T-cell (primary cell): ENCODE measurements at regions not wholly inside any gene's neighbourhood (a gene's known extent, or its start where the extent isn't known, plus 50 kb on each side); places are given as distances from the start of the nearest gene placed in this dataset.

ENCODE experiments used
- ATAC-seq, 4 experiments: fragments of 200-7000 bp in 3 of 4; fragments of 150-1000 bp in 1 of 4; cut with Tn5 transposase; replicated peaks in 1 of 4; 1 replicate in 3 of 4; 2 replicates in 1 of 4; pipeline ENCODE4 v1.10.0; 2021; ENCODE audit warnings: moderate library complexity in 3 of 4, mild to moderate bottlenecking in 2 of 4, moderate number of reproducible peaks in 1 of 4
- CTCF ChIA-PET, 2 donors: fragments of 300-600 bp; sonication (Branson Sonifier 250); formaldehyde crosslinking; loops; one replicate each; lab custom pipeline; 2022; ENCODE audit warnings: antibody characterized with exemption in 2 of 2; lab: Charles Lee
- POLR2A ChIA-PET, 2 donors: fragments of 300-600 bp; sonication (Branson Sonifier 250); formaldehyde crosslinking; loops; one replicate each; lab custom pipeline; 2022; ENCODE audit warnings: antibody characterized with exemption in 2 of 2; lab: Charles Lee
- DNase-seq, 35 experiments: peaks; one replicate each; pipeline versions ENCODE4 v3.0.0 to v3.0.0-alpha.2; 2013 to 2023
- H3K27ac ChIP-seq: one replicate; pipeline ENCODE4 v1.5.1; 2013; ENCODE audit warnings: low read length
- H3K27me3 ChIP-seq, 2 experiments: replicated peaks in 1 of 2; 1 replicate in 1 of 2; 2 replicates in 1 of 2; pipeline versions ENCODE4 v1.6.1 to v1.7.0; 2013; ENCODE audit warnings: low read length in 1 of 2, mixed read lengths in 1 of 2; ENCODE audit not compliant: control insufficient read depth in 2 of 2, insufficient read depth in 2 of 2; ENCODE audit errors: extremely low read depth in 1 of 2
- H3K36me3 ChIP-seq, 2 donors: 1 replicate in 1 of 2; 2 replicates in 1 of 2; pipeline versions ENCODE4 v1.6.1 to v1.7.0; 2013; ENCODE audit warnings: low read length in 1 of 2; ENCODE audit not compliant: control insufficient read depth in 2 of 2, insufficient read depth in 1 of 2; ENCODE audit errors: extremely low read depth in 1 of 2
- H3K4me1 ChIP-seq, 2 experiments: 1 replicate in 1 of 2; 2 replicates in 1 of 2; pipeline versions ENCODE4 v1.6.1 to v1.7.0; 2013; ENCODE audit warnings: low read length in 2 of 2, mixed read lengths in 1 of 2; ENCODE audit not compliant: insufficient read depth in 2 of 2, control insufficient read depth in 1 of 2; ENCODE audit errors: extremely low read depth in 1 of 2
- H3K4me3 ChIP-seq, 2 donors: 1 replicate in 1 of 2; 2 replicates in 1 of 2; pipeline versions ENCODE4 v1.5.1 to v1.7.0; 2013; ENCODE audit warnings: mild to moderate bottlenecking in 2 of 2, low read length in 1 of 2, moderate library complexity in 1 of 2; ENCODE audit not compliant: control insufficient read depth in 1 of 2; ENCODE audit errors: extremely low read depth in 1 of 2
- H3K9me3 ChIP-seq: 2 replicates; pipeline ENCODE4 v1.7.0; 2013
- H3K27ac Mint-ChIP-seq, 2 donors: one replicate each; pipeline ENCODE4 v1.8.0; 2020 to 2021; ENCODE audit warnings: mild to moderate bottlenecking in 2 of 2, mixed read lengths in 2 of 2
- H3K27me3 Mint-ChIP-seq, 2 donors: one replicate each; pipeline ENCODE4 v1.8.0; 2021 to 2022; ENCODE audit warnings: mixed read lengths in 2 of 2
- H3K36me3 Mint-ChIP-seq: one replicate; pipeline ENCODE4 v1.8.0; 2021; ENCODE audit warnings: mixed read lengths
- H3K4me1 Mint-ChIP-seq, 3 donors: one replicate each; pipeline ENCODE4 v1.8.0; 2020 to 2022; ENCODE audit warnings: mixed read lengths in 3 of 3, mild to moderate bottlenecking in 1 of 3
- H3K4me3 Mint-ChIP-seq, 3 donors: one replicate each; pipeline ENCODE4 v1.8.0; 2020 to 2022; ENCODE audit warnings: mild to moderate bottlenecking in 3 of 3, mixed read lengths in 3 of 3, moderate library complexity in 3 of 3
- H3K9me3 Mint-ChIP-seq, 3 donors: one replicate each; pipeline ENCODE4 v1.8.0; 2020 to 2022; ENCODE audit warnings: mixed read lengths in 3 of 3
- WGBS: methylation state at CpG from one replicate; pipeline ENCODE4 v1.1.5; 2013; ENCODE audit warnings: missing lambda C conversion rate; ENCODE audit not compliant: insufficient coverage; 5-methylcytosine and 5-hydroxymethylcytosine counted together

DNA sequence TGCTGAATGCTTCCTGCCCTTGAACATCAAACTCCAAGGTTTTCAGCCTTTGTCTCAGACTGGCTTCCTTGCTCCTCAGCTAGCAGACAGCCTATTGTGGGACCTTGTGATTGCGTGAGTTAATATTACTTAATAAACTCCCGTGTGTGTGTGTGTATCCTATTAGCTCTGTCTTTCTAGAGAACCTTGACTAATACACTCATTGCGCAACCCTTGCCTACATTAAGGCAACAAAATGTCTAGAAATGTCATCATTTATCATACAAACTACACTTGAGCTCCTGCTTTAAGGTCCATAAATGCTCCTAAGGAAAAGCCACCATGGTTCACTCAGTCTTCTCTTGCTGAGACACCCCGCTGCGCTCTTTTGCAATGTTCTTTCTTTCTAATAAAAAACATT is 2861.0 kb downstream of the PCDH9 start:
- Mint-ChIP-seq H3K4me3 (no peak overlapping the region), H3K9me3 (peaks cover 24 to 32% (median 25%) of the 10 kb centered on the region in 3 donors), H3K27me3 (no peaks in the 10 kb centered on the region), H3K36me3 (no peaks in the 10 kb centered on the region), H3K4me1 (no peaks in the 10 kb centered on the region), H3K27ac (no peak overlapping the region)
- no peaks in the 10 kb centered on the region for H3K36me3 ChIP-seq
- DNase-seq, result no peak
- WGBS, result no CpG with 5 or more reads among the region's 5 CpGs
- no peak for ATAC-seq
- H3K27me3 ChIP-seq, result no peaks in the 10 kb centered on the region
- no peaks in the 10 kb centered on the region for H3K4me1 ChIP-seq
- CTCF ChIA-PET, result no interaction called here
- no peaks in the 10 kb centered on the region for H3K9me3 ChIP-seq
- H3K4me3 ChIP-seq, result no peak overlapping the region
- H3K27ac ChIP-seq, result no peak overlapping the region
- POLR2A ChIA-PET, result no interaction called here

- no peaks in the 10 kb centered on the region for H3K27me3 ChIP-seq
- no peak overlapping the region for H3K4me3 Mint-ChIP-seq
- ChIA-PET POLR2A (no interaction called here), CTCF (no interaction called here)
- DNase-seq (no peak), ATAC-seq (no peak)
- H3K36me3 ChIP-seq, result no peaks in the 10 kb centered on the region
- H3K4me1 ChIP-seq, result no peaks in the 10 kb centered on the region
- H3K4me3 ChIP-seq, result no peak overlapping the region
- no peaks in the 10 kb centered on the region for H3K36me3 Mint-ChIP-seq
- no peaks in the 10 kb centered on the region for H3K4me1 Mint-ChIP-seq
- WGBS, result no CpG with 5 or more reads among the region's 2 CpGs
- no peak overlapping the region for H3K27ac Mint-ChIP-seq
- H3K27ac ChIP-seq, result no peak overlapping the region
- no peaks in the 10 kb centered on the region for H3K27me3 Mint-ChIP-seq
- peaks cover 2% of the 10 kb centered on the region for H3K9me3 ChIP-seq
- peaks cover 7 to 28% (median 11%) of the 10 kb centered on the region in 3 donors for H3K9me3 Mint-ChIP-seq
Measured at GRCh38 chr13:64362564-64362963, 2867.6 kb downstream of the PCDH9 start.

DNA sequence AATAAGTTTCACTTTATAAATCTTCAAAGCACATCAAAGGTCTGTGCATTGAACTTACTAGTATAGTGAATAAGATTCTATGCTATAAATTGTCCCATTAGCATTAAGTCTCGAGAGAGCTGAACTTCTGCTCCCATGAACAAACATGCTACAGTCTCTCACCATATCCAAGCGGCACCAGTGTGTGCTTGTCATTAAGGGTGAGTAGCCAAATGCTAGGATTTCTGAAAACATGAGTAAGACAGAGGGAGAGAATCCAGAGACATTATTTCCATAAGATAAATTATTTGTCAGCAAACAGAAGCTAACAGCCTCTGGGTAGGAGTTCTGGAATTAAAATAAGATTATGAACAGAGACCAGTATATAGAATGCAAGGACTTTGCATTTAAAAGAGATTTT is 2882.5 kb downstream of the PCDH9 start:
- WGBS, result no CpG with 5 or more reads among the region's 2 CpGs

GRCh38 chr13:64339373-64340063 is 2890.6 kb downstream of the PCDH9 start:
- Mint-ChIP-seq H3K36me3 (no peaks in the 10 kb centered on the region), H3K27ac (no peak overlapping the region), H3K9me3 (peaks cover 5 to 14% (median 5%) of the 10 kb centered on the region in 3 donors), H3K4me1 (no peaks in the 10 kb centered on the region), H3K27me3 (no peaks in the 10 kb centered on the region), H3K4me3 (no peak overlapping the region)
- H3K9me3 ChIP-seq, result no peaks in the 10 kb centered on the region
- ATAC-seq, result no peak
- H3K36me3 ChIP-seq, result no peaks in the 10 kb centered on the region
- POLR2A ChIA-PET, result no interaction called here
- CTCF ChIA-PET, result no interaction called here
- H3K4me1 ChIP-seq, result no peaks in the 10 kb centered on the region
- 80% methylated on average over 3 of the region's 8 CpGs for WGBS
- no peak overlapping the region for H3K4me3 ChIP-seq
- H3K27me3 ChIP-seq, result no peaks in the 10 kb centered on the region
- no peak overlapping the region for H3K27ac ChIP-seq
- DNase-seq, result no peak

More for the DNA sequence above, 2882.5 kb downstream of the PCDH9 start:
- no peak for ATAC-seq
- no peaks in the 10 kb centered on the region for H3K36me3 Mint-ChIP-seq
- ChIA-PET POLR2A (no interaction called here), CTCF (interaction anchor here in 1 of 2 donors (1.0 kb wide), 1 partner anchor 28 kb away, joined by 5 read pairs; no protein-coding TSS in a partner anchor)
- H3K4me3 ChIP-seq, result no peak overlapping the region
- no peaks in the 10 kb centered on the region for H3K4me1 Mint-ChIP-seq
- no peaks in the 10 kb centered on the region for H3K27me3 ChIP-seq
- DNase-seq, result no peak
- peaks cover 10 to 16% (median 10%) of the 10 kb centered on the region in 3 donors for H3K9me3 Mint-ChIP-seq
- no peaks in the 10 kb centered on the region for H3K4me1 ChIP-seq
- H3K27ac ChIP-seq, result no peak overlapping the region
- no peaks in the 10 kb centered on the region for H3K9me3 ChIP-seq
- no peaks in the 10 kb centered on the region for H3K27me3 Mint-ChIP-seq
- no peaks in the 10 kb centered on the region for H3K36me3 ChIP-seq
- H3K4me3 Mint-ChIP-seq, result no peak overlapping the region
- no peak overlapping the region for H3K27ac Mint-ChIP-seq

DNA sequence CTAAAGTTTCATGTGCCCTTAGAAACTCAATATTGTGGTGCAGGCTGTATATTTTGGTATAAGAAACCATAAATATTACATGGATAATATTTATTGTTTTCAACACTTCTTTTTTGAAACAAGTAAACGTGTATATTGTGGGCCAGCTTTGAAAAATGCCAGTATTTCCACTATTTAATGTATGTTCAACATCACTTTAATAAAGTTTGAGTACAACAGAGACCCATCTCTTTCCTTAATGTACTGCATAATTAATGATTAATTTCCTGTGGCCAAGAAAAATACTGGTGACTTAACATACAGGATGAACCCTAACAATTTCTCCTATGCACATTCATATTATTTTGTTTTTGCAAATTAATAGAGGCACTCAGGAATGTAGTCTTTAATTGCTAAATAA is 2891.5 kb downstream of the PCDH9 start:
- Histone ChIP-seq H3K4me3 (no peak overlapping the region), H3K27ac (no peak overlapping the region), H3K27me3 (no peaks in the 10 kb centered on the region), H3K9me3 (no peaks in the 10 kb centered on the region), H3K36me3 (no peaks in the 10 kb centered on the region), H3K4me1 (no peaks in the 10 kb centered on the region)
- Mint-ChIP-seq H3K4me1 (no peaks in the 10 kb centered on the region), H3K27me3 (no peaks in the 10 kb centered on the region), H3K4me3 (no peak overlapping the region), H3K36me3 (no peaks in the 10 kb centered on the region), H3K9me3 (peaks cover 8 to 14% (median 9%) of the 10 kb centered on the region in 3 donors), H3K27ac (no peak overlapping the region)
- ChIA-PET POLR2A (no interaction called here), CTCF (no interaction called here)
- ATAC-seq, result no peak
- no CpG with 5 or more reads among the region's 1 CpG for WGBS
- DNase-seq, result no peak

DNA sequence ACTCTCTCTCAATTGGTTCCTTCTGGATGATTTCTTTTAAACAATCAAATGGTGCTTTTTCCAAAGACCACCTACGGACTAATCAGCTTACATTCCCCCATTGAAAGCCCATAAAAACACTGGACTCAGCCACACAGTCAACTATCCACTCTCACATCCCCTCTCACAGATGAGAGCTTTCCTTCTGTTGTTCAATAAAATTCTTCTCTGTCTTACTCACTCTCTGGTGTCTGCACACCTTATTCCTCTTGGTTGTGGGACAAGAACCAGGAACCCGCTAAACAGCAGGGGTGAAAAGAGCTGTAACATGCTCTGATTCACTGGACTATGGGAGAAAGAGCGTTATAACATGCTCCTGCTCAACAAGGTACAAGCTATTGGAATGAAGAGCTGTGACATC is 2896.2 kb downstream of the PCDH9 start:
- Histone ChIP-seq H3K36me3 (no peaks in the 10 kb centered on the region), H3K27me3 (no peaks in the 10 kb centered on the region), H3K9me3 (no peaks in the 10 kb centered on the region), H3K4me3 (no peak overlapping the region), H3K27ac (no peak overlapping the region), H3K4me1 (no peaks in the 10 kb centered on the region)
- Mint-ChIP-seq H3K27me3 (no peaks in the 10 kb centered on the region), H3K4me3 (no peak overlapping the region), H3K9me3 (peaks cover 10 to 14% (median 13%) of the 10 kb centered on the region in 3 donors), H3K4me1 (no peaks in the 10 kb centered on the region), H3K27ac (no peak overlapping the region), H3K36me3 (no peaks in the 10 kb centered on the region)
- DNase-seq, result no peak
- no peak for ATAC-seq
- ChIA-PET CTCF (no interaction called here), POLR2A (no interaction called here)
- WGBS, result 76% methylated on average over 3 of the region's 3 CpGs
